ENCODE measurements at regions not wholly inside any gene's neighbourhood (a gene's known extent, or its start where the extent isn't known, plus 50 kb on each side); places are given as distances from the start of the nearest gene placed in this dataset.

DNA sequence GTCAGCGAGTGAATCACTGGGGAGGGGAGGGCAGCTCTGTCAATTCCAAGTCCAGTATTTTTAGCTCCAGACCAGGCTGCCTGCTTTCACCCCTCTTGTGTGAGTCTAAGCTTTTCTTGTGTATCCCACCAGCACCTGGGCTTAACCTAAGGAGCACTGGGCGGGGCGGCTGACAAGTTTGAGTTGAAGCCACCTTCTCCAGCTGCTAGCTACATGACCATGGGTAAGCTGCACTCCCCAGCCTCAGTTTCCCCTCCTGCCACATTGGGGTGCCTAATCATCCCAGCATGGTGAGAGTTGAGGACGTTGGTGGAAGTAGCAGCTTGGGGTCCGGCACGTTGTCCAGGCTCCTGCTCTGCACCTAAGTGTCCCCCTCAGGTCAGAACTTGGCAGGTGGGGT, 89.8 kb upstream of the PCBD1 start:
- TF ChIP-seq, protein P1, sequence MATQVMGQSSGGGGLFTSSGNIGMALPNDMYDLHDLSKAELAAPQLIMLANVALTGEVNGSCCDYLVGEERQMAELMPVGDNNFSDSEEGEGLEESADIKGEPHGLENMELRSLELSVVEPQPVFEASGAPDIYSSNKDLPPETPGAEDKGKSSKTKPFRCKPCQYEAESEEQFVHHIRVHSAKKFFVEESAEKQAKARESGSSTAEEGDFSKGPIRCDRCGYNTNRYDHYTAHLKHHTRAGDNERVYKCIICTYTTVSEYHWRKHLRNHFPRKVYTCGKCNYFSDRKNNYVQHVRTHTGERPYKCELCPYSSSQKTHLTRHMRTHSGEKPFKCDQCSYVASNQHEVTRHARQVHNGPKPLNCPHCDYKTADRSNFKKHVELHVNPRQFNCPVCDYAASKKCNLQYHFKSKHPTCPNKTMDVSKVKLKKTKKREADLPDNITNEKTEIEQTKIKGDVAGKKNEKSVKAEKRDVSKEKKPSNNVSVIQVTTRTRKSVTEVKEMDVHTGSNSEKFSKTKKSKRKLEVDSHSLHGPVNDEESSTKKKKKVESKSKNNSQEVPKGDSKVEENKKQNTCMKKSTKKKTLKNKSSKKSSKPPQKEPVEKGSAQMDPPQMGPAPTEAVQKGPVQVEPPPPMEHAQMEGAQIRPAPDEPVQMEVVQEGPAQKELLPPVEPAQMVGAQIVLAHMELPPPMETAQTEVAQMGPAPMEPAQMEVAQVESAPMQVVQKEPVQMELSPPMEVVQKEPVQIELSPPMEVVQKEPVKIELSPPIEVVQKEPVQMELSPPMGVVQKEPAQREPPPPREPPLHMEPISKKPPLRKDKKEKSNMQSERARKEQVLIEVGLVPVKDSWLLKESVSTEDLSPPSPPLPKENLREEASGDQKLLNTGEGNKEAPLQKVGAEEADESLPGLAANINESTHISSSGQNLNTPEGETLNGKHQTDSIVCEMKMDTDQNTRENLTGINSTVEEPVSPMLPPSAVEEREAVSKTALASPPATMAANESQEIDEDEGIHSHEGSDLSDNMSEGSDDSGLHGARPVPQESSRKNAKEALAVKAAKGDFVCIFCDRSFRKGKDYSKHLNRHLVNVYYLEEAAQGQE (IDR thresholded peaks at IDR 0.05; ENCODE audit: low read depth): no peak
- TF ChIP-seq RAD21 (IDR thresholded peaks at IDR 0.05; ENCODE audit: low read depth): no peak
- no peak for TF ChIP-seq EP300 (IDR thresholded peaks at IDR 0.05; ENCODE audit: borderline replicate concordance)
- TF ChIP-seq, protein P2, sequence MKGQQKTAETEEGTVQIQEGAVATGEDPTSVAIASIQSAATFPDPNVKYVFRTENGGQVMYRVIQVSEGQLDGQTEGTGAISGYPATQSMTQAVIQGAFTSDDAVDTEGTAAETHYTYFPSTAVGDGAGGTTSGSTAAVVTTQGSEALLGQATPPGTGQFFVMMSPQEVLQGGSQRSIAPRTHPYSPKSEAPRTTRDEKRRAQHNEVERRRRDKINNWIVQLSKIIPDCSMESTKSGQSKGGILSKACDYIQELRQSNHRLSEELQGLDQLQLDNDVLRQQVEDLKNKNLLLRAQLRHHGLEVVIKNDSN (IDR thresholded peaks at IDR 0.05): no peak
- TF ChIP-seq, protein P3, sequence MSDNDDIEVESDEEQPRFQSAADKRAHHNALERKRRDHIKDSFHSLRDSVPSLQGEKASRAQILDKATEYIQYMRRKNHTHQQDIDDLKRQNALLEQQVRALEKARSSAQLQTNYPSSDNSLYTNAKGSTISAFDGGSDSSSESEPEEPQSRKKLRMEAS (IDR thresholded peaks at IDR 0.05): no peak
- no peak for TF ChIP-seq CREB1 (IDR thresholded peaks at IDR 0.05; ENCODE audit: low read depth)
- TF ChIP-seq FOXM1 (IDR thresholded peaks at IDR 0.05; ENCODE audit: borderline replicate concordance, low read depth): no peak
- TF ChIP-seq TCF12 (IDR thresholded peaks at IDR 0.05; ENCODE audit: low read depth): no peak
- no peak for TF ChIP-seq TAF1 (IDR thresholded peaks at IDR 0.05; ENCODE audit: low read depth)
- no peak for TF ChIP-seq CEBPB (IDR thresholded peaks at IDR 0.05)

Data from Ishikawa (cell line).